ENCODE measurements at regions not wholly inside any gene's neighbourhood (a gene's known extent, or its start where the extent isn't known, plus 50 kb on each side); places are given as distances from the start of the nearest gene placed in this dataset.

GRCh38 chr2:189960346-189960745 lies 102.2 kb downstream of the MSTN start:
- H3K9me3 ChIP-seq (ENCODE audit: control insufficient read depth in 1 of 2, low read length in 2 of 2): no peaks in the 10 kb centered on the region
- no peaks in the 10 kb centered on the region for H3K27me3 ChIP-seq (ENCODE audit: insufficient read depth, low read length)
- intact Hi-C loops (cut with micrococcal nuclease): no loop called here
- no peaks in the 10 kb centered on the region for H3K9me3 Mint-ChIP-seq
- no peaks in the 10 kb centered on the region for H3K36me3 Mint-ChIP-seq
- no peak for DNase-seq
- ChIA-PET POLR2A (ENCODE audit: partially characterized antibody) (no interaction called here), CTCF (ENCODE audit: partially characterized antibody) (no interaction called here)
- H3K4me3 Mint-ChIP-seq: no peak overlapping the region
- no peak overlapping the region for H3K4me3 ChIP-seq (ENCODE audit: low read length in 2 of 2)
- no peaks in the 10 kb centered on the region for H3K4me1 Mint-ChIP-seq
- H3K27ac ChIP-seq (ENCODE audit: low read depth, low read length): no peak overlapping the region
- no peaks in the 10 kb centered on the region for H3K4me1 ChIP-seq (ENCODE audit: insufficient read depth, low read length)
- no peak overlapping the region for H3K27ac Mint-ChIP-seq
- no peaks in the 10 kb centered on the region for H3K36me3 ChIP-seq (ENCODE audit: insufficient read depth, low read length)
- peaks cover 0 to 5% of the 10 kb centered on the region in 2 donors for H3K27me3 Mint-ChIP-seq

DNA sequence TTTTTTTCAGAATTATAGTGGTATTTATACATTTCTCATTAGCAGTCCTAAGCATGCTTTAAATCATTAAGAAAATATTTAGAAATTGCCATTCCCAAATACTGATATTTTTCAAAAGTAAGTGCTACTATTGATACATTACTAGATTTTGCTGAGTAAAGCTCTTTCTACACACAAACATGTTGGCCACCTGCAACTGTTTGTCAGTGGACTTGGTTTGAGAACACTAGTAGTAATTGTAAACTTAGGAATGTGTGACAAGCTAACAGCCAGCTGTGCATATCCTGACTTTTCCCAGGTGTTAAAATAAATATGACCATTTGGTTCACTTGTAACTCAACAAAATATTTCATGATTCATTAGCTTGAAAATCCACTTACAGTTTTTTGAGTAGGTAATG lies 103.1 kb downstream of the MSTN start:
- no peaks in the 10 kb centered on the region for H3K36me3 Mint-ChIP-seq
- no peaks in the 10 kb centered on the region for H3K9me3 Mint-ChIP-seq
- Histone ChIP-seq H3K36me3 (ENCODE audit: insufficient read depth, low read length) (no peaks in the 10 kb centered on the region), H3K4me3 (ENCODE audit: low read length in 2 of 2) (no peak overlapping the region), H3K9me3 (ENCODE audit: control insufficient read depth in 1 of 2, low read length in 2 of 2) (no peaks in the 10 kb centered on the region), H3K27ac (ENCODE audit: low read depth, low read length) (no peak overlapping the region), H3K27me3 (ENCODE audit: insufficient read depth, low read length) (no peaks in the 10 kb centered on the region), H3K4me1 (ENCODE audit: insufficient read depth, low read length) (no peaks in the 10 kb centered on the region)
- no peak for DNase-seq
- ChIA-PET CTCF (ENCODE audit: partially characterized antibody) (interaction anchor here (0.6 kb wide), 1 partner anchor 1655 kb away, joined by 3 read pairs; no protein-coding TSS in a partner anchor), POLR2A (ENCODE audit: partially characterized antibody) (no interaction called here)
- H3K4me3 Mint-ChIP-seq: no peak overlapping the region
- peaks cover 0 to 5% of the 10 kb centered on the region in 2 donors for H3K27me3 Mint-ChIP-seq
- peaks cover 0 to 4% (median 2%) of the 10 kb centered on the region in 4 donors for H3K4me1 Mint-ChIP-seq
- intact Hi-C loops (cut with micrococcal nuclease): no loop called here
- H3K27ac Mint-ChIP-seq: no peak overlapping the region

DNA sequence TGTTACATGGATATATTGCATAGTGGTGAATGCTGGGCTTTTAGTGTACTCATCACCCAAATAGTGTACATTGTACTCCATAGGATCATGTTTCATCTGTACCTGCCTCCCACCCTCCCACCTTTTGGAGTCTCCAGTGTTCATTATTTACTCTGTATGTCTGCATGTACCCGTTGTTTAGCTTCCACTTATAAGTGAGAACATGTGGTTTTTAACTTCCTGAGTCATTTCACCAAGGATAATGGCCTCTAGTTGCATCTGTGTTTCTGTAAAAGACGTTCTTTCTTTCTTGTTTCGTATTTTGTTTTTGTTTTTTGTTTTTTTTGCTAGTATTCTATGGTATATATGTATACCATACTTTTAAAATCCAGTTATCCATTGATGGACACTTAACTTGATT lies 107.5 kb downstream of the MSTN start:
- Mint-ChIP-seq H3K4me3 (no peak overlapping the region), H3K27ac (no peak overlapping the region), H3K9me3 (no peaks in the 10 kb centered on the region)

DNA sequence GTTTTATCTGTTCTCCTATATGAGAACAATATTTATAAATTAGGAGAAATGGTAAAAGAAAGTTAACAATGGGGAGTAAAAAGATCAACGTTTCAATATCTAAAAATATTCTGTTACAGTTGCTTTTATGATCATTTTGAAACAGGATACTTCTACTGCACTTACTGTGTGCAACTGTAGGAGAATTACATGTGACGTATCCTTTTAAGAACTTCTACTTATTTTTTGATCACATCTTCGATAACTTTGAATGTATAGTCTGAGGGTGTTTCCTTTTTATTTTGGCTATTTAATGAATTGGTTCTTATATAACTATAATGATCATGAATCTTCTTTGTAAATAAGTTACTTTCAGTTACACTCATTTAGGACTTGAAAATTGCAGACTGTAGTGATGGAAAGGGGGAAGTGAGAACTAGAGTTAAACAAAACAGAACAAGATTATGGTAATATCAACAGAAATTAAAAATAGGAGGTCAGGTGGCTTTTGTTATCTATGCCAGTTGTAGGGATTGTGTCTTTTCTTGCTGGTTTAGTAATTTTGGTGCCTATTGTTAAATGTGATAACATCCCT lies 109.9 kb downstream of the MSTN start:
- H3K4me3 Mint-ChIP-seq: no peak overlapping the region
- ChIA-PET CTCF (ENCODE audit: partially characterized antibody) (interaction anchor here (0.8 kb wide), 1 partner anchor 9 kb away, joined by 4 read pairs; no protein-coding TSS in a partner anchor), POLR2A (ENCODE audit: partially characterized antibody) (no interaction called here)
- Histone ChIP-seq H3K9me3 (ENCODE audit: control insufficient read depth in 1 of 2, low read length in 2 of 2) (no peaks in the 10 kb centered on the region), H3K27me3 (ENCODE audit: insufficient read depth, low read length) (no peaks in the 10 kb centered on the region), H3K27ac (ENCODE audit: low read depth, low read length) (no peak overlapping the region), H3K4me3 (ENCODE audit: low read length in 2 of 2) (no peak overlapping the region), H3K36me3 (ENCODE audit: insufficient read depth, low read length) (no peaks in the 10 kb centered on the region), H3K4me1 (ENCODE audit: insufficient read depth, low read length) (no peaks in the 10 kb centered on the region)
- no peaks in the 10 kb centered on the region for H3K9me3 Mint-ChIP-seq
- H3K4me1 Mint-ChIP-seq: peaks cover 0 to 7% (median 2%) of the 10 kb centered on the region in 4 donors
- no peak for DNase-seq
- H3K36me3 Mint-ChIP-seq: no peaks in the 10 kb centered on the region
- peaks cover 5 to 6% of the 10 kb centered on the region in 2 donors for H3K27me3 Mint-ChIP-seq
- intact Hi-C loops (cut with micrococcal nuclease): no loop called here
- H3K27ac Mint-ChIP-seq: no peak overlapping the region

More for the DNA sequence above, 107.5 kb downstream of the MSTN start:
- Histone ChIP-seq H3K36me3 (ENCODE audit: insufficient read depth, low read length) (no peaks in the 10 kb centered on the region), H3K27me3 (ENCODE audit: insufficient read depth, low read length) (no peaks in the 10 kb centered on the region), H3K4me1 (ENCODE audit: insufficient read depth, low read length) (no peaks in the 10 kb centered on the region), H3K27ac (ENCODE audit: low read depth, low read length) (no peak overlapping the region), H3K9me3 (ENCODE audit: control insufficient read depth in 1 of 2, low read length in 2 of 2) (no peaks in the 10 kb centered on the region), H3K4me3 (ENCODE audit: low read length in 2 of 2) (no peak overlapping the region)
- H3K27me3 Mint-ChIP-seq: peaks cover 5 to 6% of the 10 kb centered on the region in 2 donors
- peaks cover 0 to 7% (median 2%) of the 10 kb centered on the region in 4 donors for H3K4me1 Mint-ChIP-seq
- intact Hi-C loops (cut with micrococcal nuclease): no loop called here
- CTCF ChIA-PET (ENCODE audit: partially characterized antibody): no interaction called here
- H3K36me3 Mint-ChIP-seq: no peaks in the 10 kb centered on the region
- POLR2A ChIA-PET (ENCODE audit: partially characterized antibody): no interaction called here
- DNase-seq: no peak

GRCh38 chr2:189951791-189952535 lies 110.6 kb downstream of the MSTN start:
- CTCF ChIA-PET (ENCODE audit: partially characterized antibody): interaction anchor here (0.8 kb wide), 1 partner anchor 9 kb away, joined by 4 read pairs; no protein-coding TSS in a partner anchor
- Histone ChIP-seq H3K4me3 (ENCODE audit: low read length in 2 of 2) (no peak overlapping the region), H3K9me3 (ENCODE audit: control insufficient read depth in 1 of 2, low read length in 2 of 2) (no peaks in the 10 kb centered on the region), H3K27me3 (ENCODE audit: insufficient read depth, low read length) (no peaks in the 10 kb centered on the region), H3K27ac (ENCODE audit: low read depth, low read length) (no peak overlapping the region), H3K36me3 (ENCODE audit: insufficient read depth, low read length) (no peaks in the 10 kb centered on the region), H3K4me1 (ENCODE audit: insufficient read depth, low read length) (no peaks in the 10 kb centered on the region)
- no peak overlapping the region for H3K27ac Mint-ChIP-seq
- POLR2A ChIA-PET (ENCODE audit: partially characterized antibody): no interaction called here
- no peak for DNase-seq
- H3K9me3 Mint-ChIP-seq: no peaks in the 10 kb centered on the region
- peaks cover 0 to 7% (median 2%) of the 10 kb centered on the region in 4 donors for H3K4me1 Mint-ChIP-seq
- H3K36me3 Mint-ChIP-seq: no peaks in the 10 kb centered on the region
- H3K4me3 Mint-ChIP-seq: no peak overlapping the region
- intact Hi-C loops (cut with micrococcal nuclease): no loop called here
- H3K27me3 Mint-ChIP-seq: peaks cover 5 to 6% of the 10 kb centered on the region in 2 donors

GRCh38 chr2:189943009-189943408 lies 119.5 kb downstream of the MSTN start:
- Histone ChIP-seq H3K27ac (ENCODE audit: low read depth, low read length) (no peak overlapping the region), H3K4me1 (ENCODE audit: insufficient read depth, low read length) (no peaks in the 10 kb centered on the region), H3K27me3 (ENCODE audit: insufficient read depth, low read length) (no peaks in the 10 kb centered on the region), H3K9me3 (ENCODE audit: control insufficient read depth in 1 of 2, low read length in 2 of 2) (no peaks in the 10 kb centered on the region), H3K4me3 (ENCODE audit: low read length in 2 of 2) (no peak overlapping the region), H3K36me3 (ENCODE audit: insufficient read depth, low read length) (no peaks in the 10 kb centered on the region)
- Mint-ChIP-seq H3K4me1 (no peaks in the 10 kb centered on the region), H3K36me3 (no peaks in the 10 kb centered on the region), H3K27me3 (peaks cover 0 to 2% of the 10 kb centered on the region in 2 donors), H3K9me3 (peaks cover 0 to 55% (median 43%) of the 10 kb centered on the region in 8 donors), H3K4me3 (no peak overlapping the region), H3K27ac (no peak overlapping the region)
- CTCF ChIA-PET (ENCODE audit: partially characterized antibody): no interaction called here
- no peak for DNase-seq
- POLR2A ChIA-PET (ENCODE audit: partially characterized antibody): no interaction called here
- intact Hi-C loops (cut with micrococcal nuclease): no loop called here

GRCh38 chr2:189940913-189941312 lies 121.6 kb downstream of the MSTN start:
- peaks cover 0 to 65% (median 44%) of the 10 kb centered on the region in 8 donors for H3K9me3 Mint-ChIP-seq
- H3K27me3 Mint-ChIP-seq: peaks cover 3 to 4% of the 10 kb centered on the region in 2 donors
- no peak overlapping the region for H3K4me3 Mint-ChIP-seq
- no peak overlapping the region for H3K27ac Mint-ChIP-seq
- POLR2A ChIA-PET (ENCODE audit: partially characterized antibody): no interaction called here
- no peaks in the 10 kb centered on the region for H3K36me3 Mint-ChIP-seq
- Histone ChIP-seq H3K27ac (ENCODE audit: low read depth, low read length) (no peak overlapping the region), H3K36me3 (ENCODE audit: insufficient read depth, low read length) (no peaks in the 10 kb centered on the region), H3K4me1 (ENCODE audit: insufficient read depth, low read length) (no peaks in the 10 kb centered on the region), H3K9me3 (ENCODE audit: control insufficient read depth in 1 of 2, low read length in 2 of 2) (no peaks in the 10 kb centered on the region), H3K4me3 (ENCODE audit: low read length in 2 of 2) (no peak overlapping the region), H3K27me3 (ENCODE audit: insufficient read depth, low read length) (no peaks in the 10 kb centered on the region)
- no peaks in the 10 kb centered on the region for H3K4me1 Mint-ChIP-seq
- intact Hi-C loops (cut with micrococcal nuclease): no loop called here
- CTCF ChIA-PET (ENCODE audit: partially characterized antibody): interaction anchor here (0.7 kb wide), 1 partner anchor 59 kb away, joined by 3 read pairs; no protein-coding TSS in a partner anchor
- DNase-seq: no peak
